Fibroblast of skin of abdomen (primary cell): ENCODE measurements at regions not wholly inside any gene's neighbourhood (a gene's known extent, or its start where the extent isn't known, plus 50 kb on each side); places are given as distances from the start of the nearest gene placed in this dataset.
"Not testable (repeated sequence)": the region's sequence is repeated elsewhere in the genome, so short reads cannot be mapped to it uniquely, and the experiment has no call there.

Experiments used
- DNase-seq: peaks from one replicate; pipeline ENCODE4 v3.0.0-alpha.2; 2013

DNA sequence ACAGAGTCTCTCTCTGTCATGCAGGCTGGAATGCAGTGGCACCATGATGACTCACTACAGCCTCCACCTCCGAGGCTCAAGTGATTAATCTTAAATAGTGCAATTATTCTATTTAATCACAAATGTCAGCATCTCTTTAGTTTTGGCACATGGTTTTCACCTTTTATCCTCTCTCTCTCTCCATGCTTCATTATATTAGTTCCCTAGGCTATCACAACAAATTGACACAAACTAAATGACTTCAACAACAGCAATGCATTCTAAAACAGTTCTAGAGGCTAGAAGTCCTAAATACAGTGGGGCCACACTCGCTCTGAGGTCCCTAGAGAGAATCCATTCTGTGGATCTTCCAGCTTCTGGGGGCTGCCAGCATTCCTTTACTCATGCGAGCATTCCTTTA is 178.2 kb upstream of the ZNG1F start:
- peak; percentile 41 for DNase-seq

GRCh38 chr9:41361790-41362189 is 172.7 kb upstream of the ZNG1F start:
- DNase-seq: not testable (repeated sequence)

DNA sequence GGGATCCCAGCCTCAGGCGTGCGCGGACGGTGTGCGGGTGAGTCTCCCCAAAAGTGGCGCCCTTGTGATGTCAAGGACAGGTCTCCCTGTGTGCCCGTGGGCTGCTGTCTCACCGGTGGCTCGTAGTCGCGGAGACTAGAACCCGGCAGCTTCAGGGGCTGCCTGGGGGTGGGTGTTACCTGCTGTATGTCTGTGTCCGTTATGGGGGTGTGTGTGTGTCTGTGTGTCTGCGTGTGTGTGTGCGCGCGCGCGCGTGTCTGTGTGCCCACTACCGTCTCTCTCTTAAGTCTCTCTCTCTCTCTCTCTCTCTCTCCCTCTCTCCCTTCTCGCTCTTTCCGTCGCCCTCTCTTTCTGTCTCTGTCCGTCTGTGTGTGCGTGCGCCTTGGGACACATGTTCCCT is 170.0 kb upstream of the ZNG1F start:
- peak; percentile 29 for DNase-seq

- DNase-seq: peak; percentile 62
Observed at GRCh38 chr9:41358682-41359081, 169.6 kb upstream of the ZNG1F start.

- not testable (repeated sequence) for DNase-seq
Observed at GRCh38 chr9:41357918-41358404, 168.8 kb upstream of the ZNG1F start.

GRCh38 chr9:41357350-41357748 is 168.2 kb upstream of the ZNG1F start:
- not testable (repeated sequence) for DNase-seq

DNA sequence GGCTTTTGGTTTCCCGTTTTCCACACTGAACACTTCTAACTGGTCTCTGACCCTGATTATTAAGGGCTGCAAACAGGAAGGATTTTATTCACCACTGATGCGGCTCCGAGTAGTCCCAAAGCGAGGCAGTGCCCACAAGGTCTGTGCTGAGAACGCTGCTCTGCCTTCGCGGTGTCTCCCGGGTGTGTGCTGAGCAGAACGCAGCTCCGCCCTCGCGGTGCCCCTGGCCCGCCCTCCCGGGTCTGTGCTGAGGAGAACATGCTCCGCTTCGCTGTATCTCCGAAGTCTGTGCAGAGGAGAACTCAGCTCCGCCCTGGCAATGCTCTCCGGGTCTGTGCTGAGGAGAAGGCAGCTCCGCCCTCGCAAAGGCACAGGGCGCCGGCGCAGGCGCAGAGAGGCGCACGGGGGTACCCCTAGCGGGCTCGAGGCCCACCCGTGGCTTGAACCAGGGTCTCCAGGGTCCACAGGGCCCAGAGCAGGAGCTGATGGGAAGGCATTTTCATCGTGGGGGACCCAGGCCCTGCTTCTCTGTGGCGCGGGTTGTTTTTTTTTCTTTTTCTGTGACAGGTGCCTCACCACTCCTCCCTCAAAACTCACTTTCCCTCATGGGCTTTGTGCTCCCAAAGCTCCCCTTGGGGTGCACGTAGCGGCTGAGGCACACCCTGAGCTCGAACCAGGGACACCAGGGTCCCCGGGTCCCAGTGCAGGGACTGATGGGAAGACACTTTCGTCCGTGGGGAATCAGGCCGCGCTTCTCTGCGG is 167.7 kb upstream of the ZNG1F start:
- DNase-seq: peak; percentile 72

- not testable (repeated sequence) for DNase-seq
Observed at GRCh38 chr9:41355712-41356450, 166.8 kb upstream of the ZNG1F start.

DNA sequence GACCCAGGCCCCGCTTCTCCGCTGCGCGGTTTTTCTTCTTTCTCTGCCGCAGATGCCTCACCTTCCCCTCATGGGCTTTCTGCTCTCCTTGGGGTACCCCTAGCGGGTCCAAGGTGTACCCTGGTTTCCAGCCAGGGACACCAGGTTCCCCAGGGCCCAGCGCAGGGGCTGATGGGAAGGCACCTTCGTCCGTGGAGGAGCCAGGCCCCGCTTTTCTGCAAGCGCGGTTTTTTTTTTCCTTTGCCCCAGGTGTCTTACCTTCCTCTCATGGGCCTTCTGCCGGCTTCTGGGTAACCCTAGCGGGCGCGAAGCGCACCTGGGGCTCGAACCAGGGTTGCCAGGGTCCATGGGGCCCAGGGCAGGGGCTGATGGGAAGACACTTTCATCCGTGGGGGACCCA is 165.9 kb upstream of the ZNG1F start:
- not testable (repeated sequence) for DNase-seq

DNA sequence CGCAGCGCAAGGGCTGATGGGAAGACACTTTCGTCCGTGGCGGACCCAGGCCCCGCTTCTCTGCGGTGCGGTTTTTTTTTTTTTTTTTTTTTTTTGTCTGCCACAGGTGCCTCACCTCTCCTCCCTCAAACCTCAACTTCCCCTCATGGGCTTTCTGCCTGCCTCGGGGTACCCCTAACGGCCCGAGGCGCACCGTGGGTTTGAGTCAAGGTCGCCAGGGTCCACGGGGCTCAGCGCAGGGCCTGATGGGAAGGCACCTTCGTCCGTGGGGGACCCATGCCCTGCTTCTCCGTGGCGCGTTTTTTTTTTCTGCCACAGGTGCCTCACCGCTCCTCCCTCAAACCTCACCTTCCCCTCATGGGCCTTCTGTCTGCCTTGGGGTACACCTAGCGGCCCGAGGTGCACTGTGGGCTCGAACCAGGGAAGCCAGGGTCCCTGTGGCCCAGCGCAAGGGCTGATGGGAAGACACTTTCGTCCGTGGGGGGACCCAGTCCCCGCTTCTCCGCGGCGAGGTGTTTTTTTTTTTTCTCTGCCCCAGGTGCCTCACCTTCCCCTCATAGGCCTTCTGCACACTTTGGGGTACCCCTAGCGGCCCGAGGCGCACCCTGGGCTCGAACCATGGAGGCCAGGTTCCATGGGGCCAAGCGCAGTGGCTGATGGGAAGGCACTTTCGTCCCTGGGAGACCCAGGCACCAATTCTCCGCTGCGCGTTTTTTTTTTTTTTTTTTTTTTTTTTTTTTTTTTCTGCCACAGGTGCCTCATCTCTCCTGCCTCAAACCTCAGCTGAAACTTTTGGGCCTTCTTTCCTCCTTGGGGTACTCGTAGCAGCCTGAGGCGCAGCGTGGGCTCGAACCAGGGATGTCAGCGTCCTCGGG is 165.2 kb upstream of the ZNG1F start:
- not testable (repeated sequence) for DNase-seq

- DNase-seq: not testable (repeated sequence)
Observed at GRCh38 chr9:41353026-41353425, 163.9 kb upstream of the ZNG1F start.

DNA sequence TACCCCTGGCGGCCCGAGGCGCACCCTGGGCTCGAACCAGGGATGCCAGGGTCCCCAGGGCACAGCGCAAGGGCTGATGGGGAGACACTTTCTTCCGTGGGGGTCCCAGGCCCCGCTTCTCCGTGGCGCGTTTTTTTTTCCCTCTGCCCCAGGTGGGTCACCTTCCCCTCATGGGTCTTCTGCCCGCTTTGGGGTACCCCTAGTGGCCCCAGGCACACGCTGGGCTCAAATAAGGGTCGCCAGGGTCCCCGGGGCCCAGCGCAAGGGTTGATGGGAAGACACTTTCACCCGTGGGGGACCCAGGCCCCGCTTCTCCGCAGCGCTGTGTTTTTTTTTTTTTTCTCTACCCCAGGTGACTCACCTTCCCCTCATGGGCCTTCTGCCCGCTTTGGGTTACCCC is 163.3 kb upstream of the ZNG1F start:
- not testable (repeated sequence) for DNase-seq

GRCh38 chr9:41347893-41348292 is 158.8 kb upstream of the ZNG1F start:
- DNase-seq: not testable (repeated sequence)

DNA sequence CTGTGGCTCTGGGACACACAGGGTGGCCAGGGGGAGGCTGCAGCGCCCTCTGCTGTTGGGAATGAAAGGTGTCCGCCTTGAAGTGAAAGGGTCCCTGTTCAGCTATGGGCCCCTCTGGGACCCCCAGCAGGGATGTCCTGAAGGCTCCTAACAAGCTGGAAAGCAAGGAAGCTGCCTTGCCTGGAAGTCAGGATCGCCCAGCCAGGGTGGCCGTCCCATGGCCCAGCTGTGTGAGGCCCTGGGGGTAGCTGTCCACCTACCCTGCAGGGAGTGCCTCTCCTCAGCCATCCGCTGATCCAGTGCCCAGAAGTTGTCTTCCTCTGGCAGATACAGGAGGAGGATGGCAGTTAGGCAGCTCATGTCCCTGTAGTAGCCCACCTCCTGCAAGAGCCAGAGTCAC is 143.4 kb upstream of the ZNG1F start:
- DNase-seq: not testable (repeated sequence)

DNA sequence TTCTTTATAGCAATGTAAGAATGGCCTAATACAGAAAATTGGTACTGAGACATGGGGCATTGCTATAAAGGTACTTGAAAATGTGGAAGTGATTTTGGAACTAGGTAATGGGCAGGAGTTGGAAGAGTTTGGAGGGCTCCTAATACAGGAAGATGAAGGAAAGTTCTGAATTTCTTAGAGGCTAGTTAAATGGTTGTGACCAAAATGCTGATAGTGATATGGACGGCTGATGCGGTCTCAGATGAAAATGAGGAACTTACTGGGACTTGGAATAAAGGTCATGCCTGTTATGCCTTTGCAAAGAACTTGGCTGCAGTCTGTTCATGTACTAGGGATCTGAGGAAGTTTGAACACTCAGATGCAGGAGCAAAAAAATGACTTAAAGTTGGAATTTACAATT is 132.2 kb upstream of the ZNG1F start:
- DNase-seq: not testable (repeated sequence)

- not testable (repeated sequence) for DNase-seq
Observed at GRCh38 chr9:41308953-41309352, 119.8 kb upstream of the ZNG1F start.

GRCh38 chr9:41285744-41286143 is 96.6 kb upstream of the ZNG1F start:
- DNase-seq: not testable (repeated sequence)

DNA sequence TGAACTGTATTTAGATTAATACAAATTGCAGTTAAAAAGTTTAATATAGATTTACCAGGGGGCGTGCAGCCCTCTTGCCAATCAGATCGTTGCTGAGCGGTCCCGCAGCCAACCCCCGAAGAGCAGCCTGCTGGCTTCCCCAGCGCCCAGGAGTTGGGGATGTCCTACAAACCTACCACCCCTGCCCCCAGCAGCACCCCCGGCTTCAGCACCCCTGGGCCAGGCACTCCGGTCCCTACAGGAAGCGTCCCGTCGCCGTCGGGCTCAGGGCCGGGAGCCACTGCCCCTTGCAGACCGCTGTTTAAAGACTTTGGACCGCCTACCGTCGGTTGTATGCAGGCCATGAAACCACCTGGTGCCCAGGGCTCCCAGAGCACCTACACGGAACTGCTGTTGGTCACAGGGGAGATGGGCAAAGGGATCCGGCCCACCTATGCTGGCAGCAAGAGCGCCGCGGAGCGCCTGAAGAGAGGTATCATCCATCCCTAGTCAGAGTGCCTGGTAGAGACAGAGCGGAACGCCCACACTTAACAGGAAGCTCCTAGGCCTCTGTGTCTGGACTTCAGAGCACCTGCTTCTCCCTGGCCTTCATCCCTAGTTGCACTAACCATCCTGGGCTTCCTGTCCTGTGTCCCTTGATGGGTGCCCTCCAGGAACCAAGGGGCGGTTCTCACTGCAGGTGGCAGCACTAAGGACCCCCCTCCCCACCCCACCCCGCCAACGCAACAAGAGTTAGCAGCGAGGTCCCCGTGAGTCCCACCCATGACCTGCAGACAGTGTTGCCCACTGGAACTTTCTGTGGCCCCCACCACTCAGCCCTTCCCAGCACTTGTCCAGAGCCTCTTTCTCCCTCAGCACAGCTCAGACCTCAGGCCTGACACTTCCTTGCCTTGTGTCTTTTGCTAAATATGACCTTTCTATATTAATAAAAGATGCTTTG is 91.5 kb upstream of the ZNG1F start:
- DNase-seq: not testable (repeated sequence)

- not testable (repeated sequence) for DNase-seq
Observed at GRCh38 chr9:41279437-41279836, 90.3 kb upstream of the ZNG1F start.

- DNase-seq: not testable (repeated sequence)
Observed at GRCh38 chr9:41279033-41279432, 89.9 kb upstream of the ZNG1F start.

GRCh38 chr9:41273549-41274267 is 84.6 kb upstream of the ZNG1F start:
- peak; percentile 65 for DNase-seq
